Loucy (cell line): ENCODE measurements at regions not wholly inside any gene's neighbourhood (a gene's known extent, or its start where the extent isn't known, plus 50 kb on each side); places are given as distances from the start of the nearest gene placed in this dataset.

Source experiments
- H2AFZ ChIP-seq: fragments of 200-600 bp; sonication (generic); 2 replicates; pipeline ENCODE4 v1.6.0; 2016; ENCODE audit warnings: antibody characterized with exemption, mild to moderate bottlenecking, low read length, moderate library complexity
- H3F3A ChIP-seq: fragments of 200-600 bp; 2 replicates; pipeline ENCODE4 v1.6.0; 2016; ENCODE audit warnings: antibody characterized with exemption, low read depth, mild to moderate bottlenecking
- H3K27me3 ChIP-seq: fragments of 200-600 bp; sonication (generic); 2 replicates; pipeline ENCODE4 v1.6.1; 2014; ENCODE audit warnings: low read length, mild to moderate bottlenecking; ENCODE audit not compliant: insufficient read depth, poor library complexity, severe bottlenecking
- H3K36me3 ChIP-seq: fragments of 200-600 bp; sonication (generic); 2 replicates; pipeline ENCODE4 v1.6.1; 2016; ENCODE audit warnings: low read length; ENCODE audit not compliant: insufficient read depth
- H3K4me1 ChIP-seq: fragments of 200-600 bp; sonication (generic); 2 replicates; pipeline ENCODE4 v1.5.1; 2014; ENCODE audit warnings: low read length, mild to moderate bottlenecking; ENCODE audit not compliant: insufficient read depth, poor library complexity, severe bottlenecking
- H3K4me2 ChIP-seq: fragments of 200-600 bp; sonication (generic); 2 replicates; pipeline ENCODE4 v1.6.0; 2014; ENCODE audit warnings: antibody characterized with exemption, low read length, low read depth, mild to moderate bottlenecking; ENCODE audit not compliant: poor library complexity, severe bottlenecking
- H3K4me3 ChIP-seq: fragments of 200-600 bp; sonication (generic); 2 replicates; pipeline ENCODE4 v1.5.1; 2014; ENCODE audit warnings: low read length, mild to moderate bottlenecking, mixed read lengths; ENCODE audit not compliant: poor library complexity, severe bottlenecking
- H3K79me2 ChIP-seq: fragments of 200-600 bp; sonication (generic); 2 replicates; pipeline ENCODE4 v1.6.1; 2014; ENCODE audit warnings: low read length; ENCODE audit not compliant: insufficient read depth
- H3K9ac ChIP-seq: fragments of 200-600 bp; sonication (generic); 2 replicates; pipeline ENCODE4 v1.6.0; 2014; ENCODE audit warnings: mild to moderate bottlenecking, low read depth, low read length, moderate library complexity; ENCODE audit not compliant: poor library complexity, severe bottlenecking
- H3K9me2 ChIP-seq: fragments of 200-600 bp; sonication (generic); replicated peaks from 2 replicates; pipeline ENCODE4 v1.6.1; 2016; ENCODE audit warnings: low read depth, low read length, mixed read lengths
- H3K9me3 ChIP-seq: fragments of 200-600 bp; sonication (generic); 2 replicates; pipeline ENCODE4 v1.6.1; 2014; ENCODE audit warnings: mild to moderate bottlenecking, antibody characterized with exemption, low read length, low read depth; ENCODE audit not compliant: insufficient read depth
- H4K20me1 ChIP-seq: fragments of 200-600 bp; sonication (generic); 2 replicates; pipeline ENCODE4 v1.6.0; 2014; ENCODE audit warnings: antibody characterized with exemption, low read length, mild to moderate bottlenecking; ENCODE audit not compliant: insufficient read depth, poor library complexity, severe bottlenecking
- CTCF ChIP-seq: fragments of 200-600 bp; sonication (generic); conservative IDR thresholded peaks from 2 replicates; pipeline ENCODE4 v1.5.1; 2014; ENCODE audit warnings: mild to moderate bottlenecking, antibody characterized with exemption, low read length
- EZH2phosphoT487 ChIP-seq: fragments of 200-600 bp; IDR thresholded peaks from 2 replicates; pipeline ENCODE4 v1.6.1; 2018; ENCODE audit warnings: antibody characterized with exemption, mild to moderate bottlenecking, moderate library complexity, borderline replicate concordance

GRCh38 chr2:175535631-175536030, 354.1 kb upstream of the ATP5MC3 start:
- Histone ChIP-seq H4K20me1 (no peaks in the 10 kb centered on the region), H3K4me2 (no peak overlapping the region), H3K4me3 (no peak overlapping the region), H3F3A (no peaks in the 10 kb centered on the region), H3K9me3 (no peaks in the 10 kb centered on the region), H3K9me2 (no peaks in the 10 kb centered on the region), H3K27me3 (no peaks in the 10 kb centered on the region), H3K79me2 (no peaks in the 10 kb centered on the region), H2AFZ (no peak overlapping the region), H3K36me3 (no peaks in the 10 kb centered on the region), H3K9ac (no peak overlapping the region), H3K4me1 (peaks cover 10% of the 10 kb centered on the region)
- TF ChIP-seq EZH2phosphoT487, result no peak
- TF ChIP-seq CTCF, result no peak

DNA sequence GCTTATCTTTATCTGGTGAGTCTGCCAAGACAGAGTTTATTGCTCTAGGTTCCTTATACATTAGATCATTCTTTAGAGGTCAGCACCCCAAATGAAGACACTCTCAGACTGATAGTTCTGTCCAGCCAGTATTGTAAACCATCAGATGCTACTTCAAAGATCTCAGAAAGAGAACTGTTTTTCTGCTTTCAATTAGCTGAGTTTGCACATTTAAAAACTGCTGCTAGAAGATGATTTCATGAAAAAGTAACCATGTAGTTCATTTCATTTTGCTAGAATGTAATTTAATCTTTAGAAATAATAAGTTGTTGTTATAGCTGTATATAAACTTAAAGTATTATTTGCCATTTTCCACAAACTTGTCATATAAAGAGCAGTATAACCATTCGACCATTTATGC, 344.5 kb upstream of the ATP5MC3 start:
- H3K4me2 ChIP-seq, result no peak overlapping the region
- H3K4me3 ChIP-seq, result no peak overlapping the region
- no peak overlapping the region for H2AFZ ChIP-seq
- no peak overlapping the region for H3K9ac ChIP-seq
- no peaks in the 10 kb centered on the region for H3K9me3 ChIP-seq
- H4K20me1 ChIP-seq, result no peaks in the 10 kb centered on the region
- no peaks in the 10 kb centered on the region for H3F3A ChIP-seq
- H3K79me2 ChIP-seq, result no peaks in the 10 kb centered on the region
- TF ChIP-seq CTCF (no peak), EZH2phosphoT487 (no peak)
- H3K9me2 ChIP-seq, result no peaks in the 10 kb centered on the region
- H3K27me3 ChIP-seq, result no peaks in the 10 kb centered on the region
- H3K36me3 ChIP-seq, result no peaks in the 10 kb centered on the region
- no peaks in the 10 kb centered on the region for H3K4me1 ChIP-seq

GRCh38 chr2:175523001-175523400, 341.5 kb upstream of the ATP5MC3 start:
- no peak for TF ChIP-seq EZH2phosphoT487
- no peak for TF ChIP-seq CTCF
- H3K9me3 ChIP-seq, result no peaks in the 10 kb centered on the region

More at GRCh38 chr2:175523001-175523400, 341.5 kb upstream of the ATP5MC3 start:
- no peaks in the 10 kb centered on the region for H4K20me1 ChIP-seq
- H3K36me3 ChIP-seq, result no peaks in the 10 kb centered on the region
- no peak overlapping the region for H3K9ac ChIP-seq
- H3K4me3 ChIP-seq, result no peak overlapping the region
- no peaks in the 10 kb centered on the region for H3K79me2 ChIP-seq
- no peaks in the 10 kb centered on the region for H3K9me2 ChIP-seq
- no peak overlapping the region for H2AFZ ChIP-seq
- no peaks in the 10 kb centered on the region for H3K27me3 ChIP-seq
- H3F3A ChIP-seq, result no peaks in the 10 kb centered on the region
- H3K4me2 ChIP-seq, result no peak overlapping the region
- no peaks in the 10 kb centered on the region for H3K4me1 ChIP-seq
